ENCODE measurements at regions not wholly inside any gene's neighbourhood (a gene's known extent, or its start where the extent isn't known, plus 50 kb on each side); places are given as distances from the start of the nearest gene placed in this dataset.
A peak's percentile ranks its signal among the peaks of the same experiment; 100 is the strongest.

GRCh38 chr15:97884513-97885131, 75.9 kb upstream of the ARRDC4 start:
- CTCF ChIA-PET: no interaction called here
- Mint-ChIP-seq H3K4me3 (no peak overlapping the region), H3K9me3 (ENCODE audit: low read depth) (no peaks in the 10 kb centered on the region), H3K4me1 (no peaks in the 10 kb centered on the region), H3K27ac (no peak overlapping the region), H3K36me3 (no peaks in the 10 kb centered on the region), H3K27me3 (no peaks in the 10 kb centered on the region)
- ATAC-seq (no peak), DNase-seq (no peak)

- no peak for ATAC-seq
- H3K36me3 Mint-ChIP-seq: no peaks in the 10 kb centered on the region
Observed at GRCh38 chr15:97890307-97890706, 70.2 kb upstream of the ARRDC4 start.

GRCh38 chr15:97892167-97892938, 68.2 kb upstream of the ARRDC4 start:
- no peaks in the 10 kb centered on the region for H3K4me1 Mint-ChIP-seq
- DNase-seq: no peak
- H3K4me3 Mint-ChIP-seq: no peak overlapping the region
- no peak overlapping the region for H3K27ac Mint-ChIP-seq
- no peaks in the 10 kb centered on the region for H3K27me3 Mint-ChIP-seq
- ATAC-seq: no peak
- H3K36me3 Mint-ChIP-seq: no peaks in the 10 kb centered on the region
- no peaks in the 10 kb centered on the region for H3K9me3 Mint-ChIP-seq (ENCODE audit: low read depth)
- CTCF ChIA-PET: no interaction called here

More at GRCh38 chr15:97890307-97890706, 70.2 kb upstream of the ARRDC4 start:
- DNase-seq: no peak
- H3K9me3 Mint-ChIP-seq (ENCODE audit: low read depth): no peaks in the 10 kb centered on the region
- CTCF ChIA-PET: interaction anchor here (0.7 to 1.0 kb wide), 2 partner anchors 9 to 157 kb away, joined by 3 to 4 read pairs; no protein-coding TSS in a partner anchor
- H3K27ac Mint-ChIP-seq: no peak overlapping the region
- no peaks in the 10 kb centered on the region for H3K4me1 Mint-ChIP-seq
- H3K4me3 Mint-ChIP-seq: no peak overlapping the region
- no peaks in the 10 kb centered on the region for H3K27me3 Mint-ChIP-seq

DNA sequence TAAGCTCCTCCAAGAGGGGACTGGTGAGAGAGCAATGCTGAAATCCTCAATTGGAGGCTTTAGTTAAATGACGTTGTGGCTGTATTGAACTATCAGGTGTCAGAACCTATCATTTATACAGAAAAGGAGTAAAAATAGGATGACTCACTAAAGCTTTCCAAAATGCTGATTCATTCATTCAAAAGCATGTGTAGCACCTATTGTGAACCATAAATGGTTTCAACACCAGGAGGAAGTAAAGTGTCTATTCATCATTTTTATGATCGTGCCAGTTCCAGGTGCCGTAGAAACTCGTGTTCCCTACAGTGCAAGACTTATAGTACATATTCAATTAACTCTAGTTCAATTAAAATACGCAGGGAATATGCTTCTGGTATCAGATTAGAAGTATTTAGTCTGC, 66.5 kb upstream of the ARRDC4 start:
- Mint-ChIP-seq H3K4me3 (no peak overlapping the region), H3K27ac (no peak overlapping the region), H3K36me3 (no peaks in the 10 kb centered on the region), H3K9me3 (ENCODE audit: low read depth) (no peaks in the 10 kb centered on the region), H3K27me3 (no peaks in the 10 kb centered on the region), H3K4me1 (no peaks in the 10 kb centered on the region)
- DNase-seq: no peak
- no peak for ATAC-seq
- CTCF ChIA-PET: no interaction called here

DNA sequence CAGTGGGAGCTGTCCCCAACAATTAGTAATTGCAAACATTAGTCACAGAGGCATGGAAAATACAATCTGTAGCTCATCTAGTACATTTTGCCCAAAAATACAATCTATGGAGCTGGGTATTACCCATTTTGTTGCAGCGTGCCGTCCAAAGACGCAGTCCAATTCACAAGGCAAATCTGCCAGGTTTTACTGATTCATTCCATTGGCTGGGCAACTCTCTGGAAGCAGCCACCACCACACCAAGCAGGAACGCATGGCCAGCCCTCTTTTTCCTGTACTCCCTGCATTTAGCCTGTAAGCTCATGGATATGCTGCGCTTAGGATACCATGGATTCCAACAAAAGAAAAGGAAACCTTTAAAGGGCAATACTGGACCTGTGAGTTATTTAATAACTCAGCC, 60.5 kb upstream of the ARRDC4 start:
- no peaks in the 10 kb centered on the region for H3K36me3 Mint-ChIP-seq
- H3K27ac Mint-ChIP-seq: no peak overlapping the region
- ATAC-seq: no peak
- H3K9me3 Mint-ChIP-seq (ENCODE audit: low read depth): peaks cover 2% of the 10 kb centered on the region
- no peak for DNase-seq
- CTCF ChIA-PET: interaction anchor here (0.6 to 1.6 kb wide), 3 partner anchors 10 to 1030 kb away, joined by 3 to 6 read pairs (median 4); no protein-coding TSS in a partner anchor
- H3K4me3 Mint-ChIP-seq: no peak overlapping the region
- H3K27me3 Mint-ChIP-seq: peaks cover 4% of the 10 kb centered on the region
- no peaks in the 10 kb centered on the region for H3K4me1 Mint-ChIP-seq

- Mint-ChIP-seq H3K4me1 (no peaks in the 10 kb centered on the region), H3K4me3 (no peak overlapping the region), H3K9me3 (ENCODE audit: low read depth) (peaks cover 2% of the 10 kb centered on the region), H3K27me3 (peaks cover 4% of the 10 kb centered on the region), H3K36me3 (no peaks in the 10 kb centered on the region), H3K27ac (no peak overlapping the region)
- ATAC-seq (no peak), DNase-seq (no peak)
- CTCF ChIA-PET: no interaction called here
Observed at GRCh38 chr15:97902140-97902780, 58.2 kb upstream of the ARRDC4 start.

DNA sequence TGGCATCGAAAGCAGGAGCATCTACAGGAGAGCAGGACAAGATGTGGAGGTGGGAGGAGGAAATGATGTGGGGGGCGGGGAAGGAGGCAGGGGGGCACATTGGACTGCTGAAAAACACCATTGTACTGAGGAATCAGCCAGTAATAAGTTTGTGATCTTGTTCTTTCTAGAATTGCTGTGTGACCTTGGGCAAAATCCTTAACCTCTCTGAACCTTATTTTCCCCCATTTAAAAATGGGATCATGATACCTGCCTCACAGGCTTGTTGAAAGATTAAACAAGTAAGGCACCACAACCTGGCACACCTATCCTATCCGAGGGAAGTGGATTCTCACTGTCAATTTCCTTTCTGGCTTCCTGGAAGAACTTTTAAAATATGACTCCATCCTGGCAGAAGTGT, 56.9 kb upstream of the ARRDC4 start:
- no peak for DNase-seq
- CTCF ChIA-PET: interaction anchor here (1.5 kb wide), 1 partner anchor 275 kb away, joined by 4 read pairs; no protein-coding TSS in a partner anchor
- Mint-ChIP-seq H3K4me1 (no peaks in the 10 kb centered on the region), H3K4me3 (no peak overlapping the region), H3K27me3 (peaks cover 4% of the 10 kb centered on the region), H3K27ac (no peak overlapping the region), H3K9me3 (ENCODE audit: low read depth) (peaks cover 2% of the 10 kb centered on the region), H3K36me3 (no peaks in the 10 kb centered on the region)
- ATAC-seq: no peak

GRCh38 chr15:97903971-97904572, 56.4 kb upstream of the ARRDC4 start:
- DNase-seq (no peak), ATAC-seq (no peak)
- Mint-ChIP-seq H3K27ac (no peak overlapping the region), H3K27me3 (peaks cover 4% of the 10 kb centered on the region), H3K4me3 (no peak overlapping the region), H3K4me1 (no peaks in the 10 kb centered on the region), H3K36me3 (no peaks in the 10 kb centered on the region), H3K9me3 (ENCODE audit: low read depth) (peaks cover 2% of the 10 kb centered on the region)
- CTCF ChIA-PET: interaction anchor here (1.5 kb wide), 1 partner anchor 274 kb away, joined by 4 read pairs; no protein-coding TSS in a partner anchor

DNA sequence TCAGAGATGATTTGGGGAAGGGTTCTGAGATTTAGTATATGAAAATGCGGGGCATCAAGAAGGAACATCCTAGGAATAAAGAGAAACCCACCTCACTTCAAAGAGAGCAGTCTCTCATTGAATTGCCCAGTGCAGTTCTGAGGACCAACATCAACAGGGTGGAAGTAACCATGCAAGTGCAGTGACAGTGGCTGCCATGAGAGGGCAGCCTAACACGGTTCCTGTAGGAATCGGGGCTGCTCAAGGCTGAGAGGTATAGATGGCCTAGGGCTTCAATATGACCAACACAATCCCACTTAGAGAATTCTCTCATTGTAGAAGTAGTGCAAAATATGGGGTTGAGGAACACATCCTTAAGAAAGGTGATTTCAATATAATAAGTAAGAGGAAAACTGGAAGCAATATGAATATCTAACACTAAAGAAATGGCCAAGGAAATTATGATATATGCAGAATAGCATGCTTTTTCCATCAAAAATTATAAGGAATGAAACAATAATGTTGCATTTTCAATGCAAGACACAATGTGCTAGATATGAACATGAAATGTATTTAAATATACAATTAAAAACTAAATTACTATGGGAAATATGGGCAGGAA, 51.1 kb upstream of the ARRDC4 start:
- Mint-ChIP-seq H3K27ac (no peak overlapping the region), H3K27me3 (no peaks in the 10 kb centered on the region), H3K4me3 (no peak overlapping the region), H3K4me1 (no peaks in the 10 kb centered on the region), H3K36me3 (no peaks in the 10 kb centered on the region), H3K9me3 (ENCODE audit: low read depth) (no peaks in the 10 kb centered on the region)
- CTCF ChIA-PET: no interaction called here
- ATAC-seq (peak; percentile 49), DNase-seq (peak; percentile 48)

All from activated CD8-positive, alpha-beta memory T cell treated with anti-CD3 and anti-CD28 coated beads, Interleukin-2, amount 10 ng/mL, durations not matched to agents 7 days and 5 days (primary cell).